Mesendoderm (in vitro differentiated cells): ENCODE measurements at regions not wholly inside any gene's neighbourhood (a gene's known extent, or its start where the extent isn't known, plus 50 kb on each side); places are given as distances from the start of the nearest gene placed in this dataset.

Experiments
- DNase-seq: peaks from one replicate; pipeline ENCODE4 v3.0.0; 2013
- H2AK5ac ChIP-seq: 2 replicates; pipeline ENCODE4 v1.6.1; 2013; ENCODE audit warnings: low read length, inconsistent platforms
- H2BK120ac ChIP-seq: 2 replicates; pipeline ENCODE4 v1.6.1; 2013; ENCODE audit warnings: low read depth, mild to moderate bottlenecking, low read length, moderate library complexity, mixed read lengths
- H2BK15ac ChIP-seq: replicated peaks from 2 replicates; pipeline ENCODE4 v1.6.1; 2013; ENCODE audit warnings: low read depth, mild to moderate bottlenecking, moderate library complexity
- H2BK5ac ChIP-seq: 2 replicates; pipeline ENCODE4 v1.6.1; 2013; ENCODE audit warnings: low read length, inconsistent platforms
- H3K18ac ChIP-seq: 2 replicates; pipeline ENCODE4 v1.6.1; 2013; ENCODE audit warnings: mild to moderate bottlenecking, low read length, mixed read lengths
- H3K23ac ChIP-seq: one replicate; pipeline ENCODE4 v1.6.1; 2013; ENCODE audit warnings: low read length
- H3K27ac ChIP-seq: 2 replicates; pipeline ENCODE4 v1.5.1; 2013; ENCODE audit warnings: low read depth, mild to moderate bottlenecking, inconsistent platforms, low read length, moderate library complexity
- H3K27me3 ChIP-seq: 2 replicates; pipeline ENCODE4 v1.6.1; 2013; ENCODE audit warnings: low read length, control low read depth, mild to moderate bottlenecking, inconsistent platforms; ENCODE audit not compliant: insufficient read depth, poor library complexity
- H3K36me3 ChIP-seq: 2 replicates; pipeline ENCODE4 v1.6.1; 2013; ENCODE audit warnings: low read length, inconsistent platforms; ENCODE audit not compliant: control insufficient read depth, insufficient read depth
- H3K4ac ChIP-seq: one replicate; pipeline ENCODE4 v1.6.1; 2013; ENCODE audit warnings: low read depth, mild to moderate bottlenecking, low read length, moderate library complexity
- H3K4me1 ChIP-seq: 2 replicates; pipeline ENCODE4 v1.6.1; 2013; ENCODE audit warnings: low read depth, low read length, inconsistent platforms; ENCODE audit not compliant: control insufficient read depth
- H3K4me2 ChIP-seq: 2 replicates; pipeline ENCODE4 v1.6.1; 2013; ENCODE audit warnings: low read length
- H3K4me3 ChIP-seq: 2 replicates; pipeline ENCODE4 v1.5.1; 2013; ENCODE audit warnings: mild to moderate bottlenecking, low read length
- H3K56ac ChIP-seq: one replicate; pipeline ENCODE4 v1.6.1; 2013; ENCODE audit warnings: low read length
- H3K79me1 ChIP-seq: 2 replicates; pipeline ENCODE4 v1.6.1; 2013; ENCODE audit warnings: low read length, inconsistent platforms
- H3K79me2 ChIP-seq: 2 replicates; pipeline ENCODE4 v1.6.1; 2013; ENCODE audit warnings: mild to moderate bottlenecking, low read length; ENCODE audit not compliant: control insufficient read depth, insufficient read depth
- H3K9ac ChIP-seq: 2 replicates; pipeline ENCODE4 v1.6.1; 2013; ENCODE audit warnings: low read length, inconsistent platforms
- H4K5ac ChIP-seq: one replicate; pipeline ENCODE4 v1.6.1; 2013; ENCODE audit warnings: low read length
- H4K8ac ChIP-seq: one replicate; pipeline ENCODE4 v1.6.1; 2013; ENCODE audit warnings: low read depth, mild to moderate bottlenecking, control low read depth, low read length, moderate library complexity
- WGBS: extraction: QIAGEN DNeasy Blood & Tissue Kit; methylation state at CpG from one replicate; pipeline ENCODE4 v1.1.7; 2013; ENCODE audit warnings: low lambda C conversion rate, missing lambda C conversion rate; ENCODE audit not compliant: insufficient coverage; ENCODE audit errors: extremely low coverage; 5-methylcytosine and 5-hydroxymethylcytosine counted together

GRCh38 chr5:125162714-125163113, 416.3 kb upstream of the ZNF608 start:
- Histone ChIP-seq H3K79me1 (no peaks in the 10 kb centered on the region), H2BK120ac (no peak overlapping the region), H3K27me3 (no peaks in the 10 kb centered on the region), H2BK15ac (no peak overlapping the region), H3K56ac (no peak overlapping the region), H4K8ac (no peak overlapping the region), H3K4me1 (no peaks in the 10 kb centered on the region), H2BK5ac (no peak overlapping the region), H3K4me2 (no peak overlapping the region), H4K5ac (no peak overlapping the region), H3K27ac (no peak overlapping the region), H3K9ac (no peak overlapping the region), H3K79me2 (no peaks in the 10 kb centered on the region), H3K23ac (no peak overlapping the region), H2AK5ac (no peak overlapping the region), H3K4ac (no peak overlapping the region), H3K36me3 (no peaks in the 10 kb centered on the region), H3K4me3 (no peak overlapping the region), H3K18ac (no peak overlapping the region)
- no peak for DNase-seq
- WGBS, result no CpG with 5 or more reads among the region's 1 CpG

GRCh38 chr5:125169396-125169795, 423.0 kb upstream of the ZNF608 start:
- H3K36me3 ChIP-seq, result no peaks in the 10 kb centered on the region
- no peak overlapping the region for H3K56ac ChIP-seq
- WGBS, result no CpG with 5 or more reads among the region's 1 CpG
- no peak overlapping the region for H3K4me3 ChIP-seq
- no peaks in the 10 kb centered on the region for H3K4me1 ChIP-seq
- no peaks in the 10 kb centered on the region for H3K27me3 ChIP-seq
- no peak overlapping the region for H3K18ac ChIP-seq
- H3K4ac ChIP-seq, result no peak overlapping the region
- H3K9ac ChIP-seq, result no peak overlapping the region
- H2BK5ac ChIP-seq, result no peak overlapping the region
- no peak overlapping the region for H3K4me2 ChIP-seq
- no peak for DNase-seq
- no peak overlapping the region for H2AK5ac ChIP-seq
- H4K8ac ChIP-seq, result no peak overlapping the region
- H2BK120ac ChIP-seq, result no peak overlapping the region
- H3K79me1 ChIP-seq, result no peaks in the 10 kb centered on the region
- H4K5ac ChIP-seq, result no peak overlapping the region
- no peaks in the 10 kb centered on the region for H3K79me2 ChIP-seq
- no peak overlapping the region for H3K23ac ChIP-seq
- H3K27ac ChIP-seq, result no peak overlapping the region
- no peak overlapping the region for H2BK15ac ChIP-seq

GRCh38 chr5:125171641-125172040, 425.2 kb upstream of the ZNF608 start:
- Histone ChIP-seq H3K36me3 (no peaks in the 10 kb centered on the region), H3K9ac (no peak overlapping the region), H3K18ac (no peak overlapping the region), H3K4me2 (no peak overlapping the region), H3K23ac (no peak overlapping the region), H3K4ac (no peak overlapping the region), H2BK5ac (no peak overlapping the region), H3K4me3 (no peak overlapping the region), H3K79me2 (no peaks in the 10 kb centered on the region), H2BK15ac (no peak overlapping the region), H2AK5ac (no peak overlapping the region), H4K8ac (no peak overlapping the region), H3K4me1 (no peaks in the 10 kb centered on the region), H3K79me1 (no peaks in the 10 kb centered on the region), H2BK120ac (no peak overlapping the region), H3K56ac (no peak overlapping the region), H3K27me3 (no peaks in the 10 kb centered on the region), H3K27ac (no peak overlapping the region), H4K5ac (no peak overlapping the region)
- no CpG with 5 or more reads among the region's 1 CpG for WGBS
- no peak for DNase-seq

- Histone ChIP-seq H3K79me2 (no peaks in the 10 kb centered on the region), H3K79me1 (no peaks in the 10 kb centered on the region), H3K9ac (no peak overlapping the region), H2BK15ac (no peak overlapping the region), H4K8ac (no peak overlapping the region), H3K4me2 (no peak overlapping the region), H4K5ac (no peak overlapping the region), H3K18ac (no peak overlapping the region), H3K27me3 (no peaks in the 10 kb centered on the region), H2AK5ac (no peak overlapping the region), H2BK120ac (no peak overlapping the region), H3K4me3 (no peak overlapping the region), H3K23ac (no peak overlapping the region), H3K56ac (no peak overlapping the region), H3K36me3 (no peaks in the 10 kb centered on the region), H3K27ac (no peak overlapping the region), H3K4ac (no peak overlapping the region), H2BK5ac (no peak overlapping the region), H3K4me1 (no peaks in the 10 kb centered on the region)
- WGBS, result no CpG with 5 or more reads among the region's 4 CpGs
- DNase-seq, result no peak
Observed at GRCh38 chr5:125175348-125176004, 429.0 kb upstream of the ZNF608 start.

GRCh38 chr5:125176005-125176390, 429.6 kb upstream of the ZNF608 start:
- no CpG with 5 or more reads among the region's 2 CpGs for WGBS
- Histone ChIP-seq H3K4me2 (no peak overlapping the region), H2BK120ac (no peak overlapping the region), H3K36me3 (no peaks in the 10 kb centered on the region), H4K5ac (no peak overlapping the region), H3K4me1 (no peaks in the 10 kb centered on the region), H3K27me3 (no peaks in the 10 kb centered on the region), H4K8ac (no peak overlapping the region), H2BK15ac (no peak overlapping the region), H3K27ac (no peak overlapping the region), H3K79me1 (no peaks in the 10 kb centered on the region), H3K56ac (no peak overlapping the region), H3K18ac (no peak overlapping the region), H2BK5ac (no peak overlapping the region), H3K23ac (no peak overlapping the region), H3K4ac (no peak overlapping the region), H3K79me2 (no peaks in the 10 kb centered on the region), H3K9ac (no peak overlapping the region), H2AK5ac (no peak overlapping the region), H3K4me3 (no peak overlapping the region)
- DNase-seq, result no peak

- Histone ChIP-seq H3K79me2 (no peaks in the 10 kb centered on the region), H3K27me3 (no peaks in the 10 kb centered on the region), H2BK15ac (no peak overlapping the region), H3K9ac (no peak overlapping the region), H3K36me3 (no peaks in the 10 kb centered on the region), H3K23ac (no peak overlapping the region), H3K4me1 (no peaks in the 10 kb centered on the region), H3K27ac (no peak overlapping the region), H3K18ac (no peak overlapping the region), H4K8ac (no peak overlapping the region), H3K4me2 (no peak overlapping the region), H2BK5ac (no peak overlapping the region), H4K5ac (no peak overlapping the region), H2AK5ac (no peak overlapping the region), H3K4ac (no peak overlapping the region), H2BK120ac (no peak overlapping the region), H3K79me1 (no peaks in the 10 kb centered on the region), H3K4me3 (no peak overlapping the region), H3K56ac (no peak overlapping the region)
- DNase-seq, result no peak
- WGBS, result no CpG with 5 or more reads among the region's 4 CpGs
Observed at GRCh38 chr5:125177340-125177739, 430.9 kb upstream of the ZNF608 start.
